VCaP (cell line): ENCODE measurements at regions not wholly inside any gene's neighbourhood (a gene's known extent, or its start where the extent isn't known, plus 50 kb on each side); places are given as distances from the start of the nearest gene placed in this dataset.

Experiments used
- H3K27ac ChIP-seq: fragments of 450-650 bp; 2 replicates; pipeline ENCODE4 v1.5.1; 2017
- TF ChIP-seq, protein P1 (sequence below): fragments of 450-650 bp; conservative IDR thresholded peaks from 2 replicates; pipeline ENCODE4 v1.5.1; 2017; ENCODE audit warnings: mild to moderate bottlenecking, moderate library complexity

- H3K27ac ChIP-seq: no peak overlapping the region
- TF ChIP-seq, protein P1, sequence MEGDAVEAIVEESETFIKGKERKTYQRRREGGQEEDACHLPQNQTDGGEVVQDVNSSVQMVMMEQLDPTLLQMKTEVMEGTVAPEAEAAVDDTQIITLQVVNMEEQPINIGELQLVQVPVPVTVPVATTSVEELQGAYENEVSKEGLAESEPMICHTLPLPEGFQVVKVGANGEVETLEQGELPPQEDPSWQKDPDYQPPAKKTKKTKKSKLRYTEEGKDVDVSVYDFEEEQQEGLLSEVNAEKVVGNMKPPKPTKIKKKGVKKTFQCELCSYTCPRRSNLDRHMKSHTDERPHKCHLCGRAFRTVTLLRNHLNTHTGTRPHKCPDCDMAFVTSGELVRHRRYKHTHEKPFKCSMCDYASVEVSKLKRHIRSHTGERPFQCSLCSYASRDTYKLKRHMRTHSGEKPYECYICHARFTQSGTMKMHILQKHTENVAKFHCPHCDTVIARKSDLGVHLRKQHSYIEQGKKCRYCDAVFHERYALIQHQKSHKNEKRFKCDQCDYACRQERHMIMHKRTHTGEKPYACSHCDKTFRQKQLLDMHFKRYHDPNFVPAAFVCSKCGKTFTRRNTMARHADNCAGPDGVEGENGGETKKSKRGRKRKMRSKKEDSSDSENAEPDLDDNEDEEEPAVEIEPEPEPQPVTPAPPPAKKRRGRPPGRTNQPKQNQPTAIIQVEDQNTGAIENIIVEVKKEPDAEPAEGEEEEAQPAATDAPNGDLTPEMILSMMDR: no peak
Measured at GRCh38 chr1:232487236-232487635, 142.7 kb downstream of the SIPA1L2 start.

GRCh38 chr1:232486454-232487207 is 143.3 kb downstream of the SIPA1L2 start:
- no peak overlapping the region for H3K27ac ChIP-seq
- TF ChIP-seq, protein P1: no peak

DNA sequence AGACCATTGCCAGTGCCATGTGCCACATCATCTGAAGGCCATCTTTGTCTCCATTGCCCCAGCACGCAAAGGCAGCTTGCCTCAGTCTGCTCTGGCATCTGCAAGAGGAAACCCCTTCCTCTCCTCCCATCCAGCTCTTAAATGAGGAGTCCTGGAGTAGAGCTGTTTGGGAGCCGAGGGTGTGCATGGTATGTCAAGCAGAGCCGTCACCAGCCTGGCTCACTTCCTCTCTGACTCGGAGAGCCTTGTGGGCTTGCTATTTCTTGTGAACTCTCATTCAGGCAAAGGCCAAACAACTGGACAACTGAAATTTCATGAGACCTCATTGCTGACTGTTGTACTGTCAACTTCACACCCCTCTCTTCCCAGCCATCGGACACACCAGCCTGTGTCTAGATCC is 143.9 kb downstream of the SIPA1L2 start:
- TF ChIP-seq, protein P1: no peak
- H3K27ac ChIP-seq: no peak overlapping the region

DNA sequence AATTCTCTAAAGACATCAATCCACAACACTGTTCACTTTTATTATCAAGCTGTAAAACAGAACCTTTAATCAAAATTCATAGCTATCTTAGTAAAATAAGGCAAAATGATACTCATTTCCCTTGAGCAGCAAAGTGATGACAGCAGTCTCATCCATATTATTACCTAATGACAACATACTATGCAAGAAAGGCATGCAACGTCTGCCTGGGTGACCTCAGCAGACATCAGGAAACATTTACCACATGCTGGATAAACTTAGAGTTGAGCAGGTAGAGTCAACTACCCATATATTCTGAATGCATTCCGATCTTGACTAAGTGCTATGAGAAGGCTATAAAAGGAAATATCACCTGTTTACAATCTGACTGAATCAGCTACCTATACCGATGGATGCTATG is 145.1 kb downstream of the SIPA1L2 start:
- TF ChIP-seq, protein P1: no peak
- H3K27ac ChIP-seq: no peak overlapping the region

GRCh38 chr1:232483826-232484225 is 146.1 kb downstream of the SIPA1L2 start:
- TF ChIP-seq, protein P1: no peak
- H3K27ac ChIP-seq: no peak overlapping the region

- TF ChIP-seq, protein P1: no peak
Measured at GRCh38 chr1:232481091-232481490, 148.8 kb downstream of the SIPA1L2 start.

DNA sequence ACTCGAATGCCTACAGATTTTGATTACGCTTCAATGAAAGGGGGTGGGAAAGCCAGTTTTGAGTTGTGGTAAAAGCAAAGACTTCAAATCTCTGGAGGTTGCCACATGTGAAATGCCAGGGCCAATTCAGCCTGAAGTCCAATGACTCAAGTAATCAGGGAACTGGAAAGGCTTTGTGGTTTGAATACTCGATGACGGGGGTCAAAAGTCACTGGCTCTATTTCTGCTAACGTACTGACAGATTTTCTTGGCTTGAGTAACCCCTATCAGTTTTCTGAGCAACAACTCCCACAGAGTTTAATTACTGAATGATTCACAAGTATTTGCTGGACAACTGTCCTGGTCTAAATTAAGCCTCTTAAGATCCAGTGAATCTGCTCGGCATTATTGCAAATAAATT is 152.2 kb downstream of the SIPA1L2 start:
- TF ChIP-seq, protein P1: no peak
- no peak overlapping the region for H3K27ac ChIP-seq

More at GRCh38 chr1:232481091-232481490, 148.8 kb downstream of the SIPA1L2 start:
- no peak overlapping the region for H3K27ac ChIP-seq
